ELF-1 (cell line): ENCODE measurements at regions not wholly inside any gene's neighbourhood (a gene's known extent, or its start where the extent isn't known, plus 50 kb on each side); places are given as distances from the start of the nearest gene placed in this dataset.

Experiments
- DNase-seq: peaks from one replicate; pipeline ENCODE4 v3.0.0-alpha.2; 2016; ENCODE audit warnings: low read depth, low spot score

DNA sequence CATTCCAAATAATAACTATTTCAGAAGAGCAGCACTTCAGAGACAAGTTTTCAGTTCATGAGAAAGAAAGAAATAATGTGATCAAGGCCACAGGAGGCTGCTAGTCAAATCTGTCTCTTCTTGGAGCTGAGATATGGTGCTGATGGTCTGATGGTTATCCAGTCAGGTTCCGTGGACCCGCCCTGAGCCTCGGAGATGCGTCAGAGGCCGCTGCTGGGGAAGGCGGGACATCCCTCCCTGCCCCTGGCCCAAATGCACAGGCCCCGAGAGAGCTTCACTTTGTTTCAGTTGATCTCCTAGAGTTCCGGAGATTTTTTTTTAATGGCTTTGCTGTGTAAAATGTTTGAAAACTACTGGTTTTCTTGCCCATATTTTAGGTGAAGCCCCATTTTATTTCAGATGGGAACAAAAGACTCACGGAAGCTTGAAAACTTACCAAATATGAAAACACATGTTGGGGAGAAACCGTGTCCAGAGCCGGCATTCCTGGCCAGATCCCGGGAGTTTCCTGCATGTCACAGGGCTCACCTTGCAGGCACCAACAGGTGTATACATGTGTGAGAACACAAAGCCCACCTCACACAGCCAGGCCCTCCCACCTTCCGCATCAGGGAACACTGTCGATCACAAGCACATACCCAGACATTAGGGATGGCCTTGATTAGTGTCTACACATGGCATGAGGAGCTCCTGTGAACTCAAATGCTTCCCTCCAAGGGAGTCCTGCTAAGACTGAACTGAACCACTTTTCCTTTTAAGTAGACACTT, 499.0 kb downstream of the TCERG1L start:
- no peak for DNase-seq

DNA sequence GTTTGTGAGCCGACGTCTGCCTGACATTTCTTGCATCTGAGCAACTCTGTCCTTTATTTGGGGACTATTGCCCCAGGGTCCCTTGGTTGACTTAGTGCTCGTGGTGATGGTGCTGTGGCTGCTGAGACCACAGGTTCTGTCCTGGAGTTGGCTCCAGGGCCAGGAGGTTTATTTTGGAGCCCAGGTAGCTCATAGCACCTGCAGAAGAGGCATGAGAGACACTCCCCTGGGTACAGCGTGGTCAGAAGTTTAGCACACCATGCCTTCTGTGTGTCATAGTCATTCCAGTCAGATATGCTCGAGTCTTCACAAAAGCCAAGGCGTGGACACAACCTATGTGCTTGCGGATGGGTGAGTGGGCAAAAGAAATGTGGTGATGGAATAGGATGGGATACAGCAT, 496.9 kb downstream of the TCERG1L start:
- no peak for DNase-seq

DNA sequence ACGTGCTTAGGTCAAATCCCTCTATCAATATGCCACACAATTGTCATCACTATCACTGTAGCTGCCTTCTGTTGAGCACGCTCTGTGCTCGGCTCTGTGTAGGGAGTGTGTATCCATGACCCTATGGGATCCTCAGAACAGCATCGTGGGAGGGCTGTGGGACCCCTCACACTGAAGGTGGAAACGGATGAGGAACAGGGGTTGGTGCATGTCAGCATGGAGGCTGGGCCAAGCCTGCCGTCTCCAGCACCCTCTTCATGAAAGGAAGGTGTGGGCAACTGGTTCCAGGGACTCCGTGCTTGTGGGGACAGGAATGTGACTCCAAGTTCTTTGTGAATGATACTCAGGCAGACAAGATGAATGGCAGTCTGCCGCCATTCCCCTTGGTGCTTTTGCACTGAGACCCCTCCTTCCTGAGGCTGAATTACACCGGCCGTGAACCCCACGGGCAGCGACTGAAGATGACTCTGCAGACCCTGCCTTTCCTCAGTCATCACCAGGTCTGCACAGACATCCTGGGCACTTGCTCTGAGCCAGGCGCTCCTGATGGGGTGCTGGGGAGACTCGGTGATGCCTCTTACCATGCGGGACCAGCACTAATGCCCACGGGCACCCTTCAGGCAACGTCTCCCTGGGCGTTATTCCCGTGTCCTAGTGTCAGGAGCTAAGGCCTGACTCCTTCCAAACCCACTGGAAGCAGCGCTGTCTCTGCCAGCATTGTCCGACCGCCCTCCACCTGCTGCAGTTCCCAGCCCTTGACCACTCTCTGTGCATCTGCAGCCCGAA, 495.2 kb downstream of the TCERG1L start:
- DNase-seq, result no peak

DNA sequence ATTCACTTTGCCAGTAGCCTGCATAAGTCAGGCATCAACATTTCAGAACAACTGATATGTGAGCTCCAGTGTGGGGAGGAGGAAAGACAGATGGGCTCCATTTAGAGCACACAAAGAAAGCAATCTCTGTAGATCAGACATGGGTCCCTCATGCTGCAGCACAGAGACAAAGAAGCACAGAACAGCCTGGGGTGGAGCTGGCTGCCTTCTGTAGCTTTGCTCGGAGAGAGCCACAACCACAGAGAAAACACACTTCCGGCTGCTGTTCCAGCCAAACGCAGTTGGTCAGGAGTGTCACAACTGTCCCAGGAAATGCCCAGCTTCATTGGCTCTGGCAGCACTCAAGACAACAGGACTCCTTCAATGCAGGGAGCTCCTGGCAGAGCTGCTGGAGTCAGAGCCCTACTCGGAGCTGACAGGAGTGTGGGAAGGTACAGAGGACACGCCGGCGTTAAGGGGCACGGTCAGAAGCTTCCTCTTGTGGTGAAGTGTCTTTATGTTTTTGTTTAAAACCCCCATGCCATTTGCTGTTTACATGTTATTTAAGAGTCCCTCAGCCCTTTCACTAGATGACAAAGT, 494.4 kb downstream of the TCERG1L start:
- DNase-seq, result no peak

DNA sequence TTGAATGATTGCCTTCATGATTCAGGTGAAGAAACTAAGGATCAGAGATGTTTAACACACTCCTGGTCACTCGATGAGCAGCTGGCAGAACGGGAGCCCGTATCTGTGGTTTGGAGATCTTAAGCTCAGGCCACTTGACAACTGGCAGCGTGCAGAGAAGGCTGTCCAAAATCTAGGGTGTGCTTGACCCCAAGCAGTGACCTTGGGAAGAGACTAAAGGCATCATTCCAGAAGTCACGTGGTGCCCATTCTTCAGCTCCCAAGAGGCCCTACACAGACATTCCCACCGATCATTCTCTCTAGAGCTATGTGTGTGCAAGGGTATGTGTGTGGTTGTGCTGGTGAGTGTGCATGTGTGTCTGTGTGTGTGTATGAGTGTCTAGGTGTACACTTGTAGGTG, 493.8 kb downstream of the TCERG1L start:
- no peak for DNase-seq

DNA sequence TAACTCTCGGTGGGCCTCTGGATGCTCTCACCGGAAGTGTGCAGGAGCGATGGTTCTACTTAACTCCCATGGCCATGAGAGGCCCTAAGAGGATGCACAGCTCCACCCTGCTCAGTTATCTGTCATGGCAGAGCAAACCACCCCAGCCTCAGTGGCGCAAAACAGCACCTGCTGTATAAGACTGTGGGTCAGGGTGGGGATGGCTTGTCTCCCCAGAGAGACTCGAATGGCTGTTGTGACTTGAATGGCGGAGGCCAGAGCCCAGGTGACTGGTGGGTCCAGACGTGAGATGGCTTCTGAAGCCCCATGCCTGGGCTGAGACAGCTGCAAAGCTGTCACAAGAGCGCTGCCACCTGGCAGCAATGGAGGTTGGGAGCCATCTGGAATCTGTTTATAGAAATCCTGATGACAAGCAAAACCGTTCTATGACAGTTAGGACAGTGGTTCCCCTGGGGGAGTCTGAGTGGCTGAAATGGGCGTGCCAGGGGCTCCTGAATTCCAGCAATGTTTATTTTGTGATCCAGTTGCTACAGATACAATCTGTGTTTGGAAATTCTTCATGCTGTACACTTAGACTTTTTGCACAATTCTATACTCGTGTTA, 490.5 kb downstream of the TCERG1L start:
- DNase-seq, result no peak

DNA sequence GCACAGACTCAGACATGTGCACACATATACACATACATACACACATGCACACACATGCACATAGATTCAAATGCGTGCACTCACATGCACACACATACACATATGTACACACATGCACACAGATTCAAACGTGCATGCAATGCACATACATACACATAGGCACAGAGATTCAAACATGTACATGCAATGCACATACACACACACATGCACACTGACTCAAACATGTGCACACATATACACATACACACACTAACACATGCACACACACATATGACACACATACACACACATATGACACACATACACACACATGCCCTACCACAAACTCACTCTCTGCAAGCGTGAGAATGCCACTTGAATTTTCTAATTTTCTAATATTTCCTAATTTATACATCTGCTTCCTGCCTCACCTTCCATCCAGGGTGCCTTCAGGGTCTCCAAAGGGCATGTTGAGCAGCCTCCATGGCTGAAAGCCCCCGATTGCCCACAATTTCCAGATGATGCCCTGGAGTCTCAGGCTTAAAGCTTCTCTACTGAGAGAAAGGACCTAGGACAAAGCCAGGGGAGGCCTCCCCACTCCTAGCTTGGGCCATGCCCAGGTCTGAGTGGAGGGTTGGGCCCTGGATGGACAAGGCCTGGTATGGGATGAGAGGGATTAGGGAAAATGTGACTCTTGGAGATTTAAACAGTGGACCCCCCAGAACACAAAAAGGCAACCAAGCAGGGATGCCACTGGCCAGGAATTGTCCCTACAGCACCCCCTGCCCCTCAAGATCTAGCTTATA, 487.1 kb downstream of the TCERG1L start:
- no peak for DNase-seq

DNA sequence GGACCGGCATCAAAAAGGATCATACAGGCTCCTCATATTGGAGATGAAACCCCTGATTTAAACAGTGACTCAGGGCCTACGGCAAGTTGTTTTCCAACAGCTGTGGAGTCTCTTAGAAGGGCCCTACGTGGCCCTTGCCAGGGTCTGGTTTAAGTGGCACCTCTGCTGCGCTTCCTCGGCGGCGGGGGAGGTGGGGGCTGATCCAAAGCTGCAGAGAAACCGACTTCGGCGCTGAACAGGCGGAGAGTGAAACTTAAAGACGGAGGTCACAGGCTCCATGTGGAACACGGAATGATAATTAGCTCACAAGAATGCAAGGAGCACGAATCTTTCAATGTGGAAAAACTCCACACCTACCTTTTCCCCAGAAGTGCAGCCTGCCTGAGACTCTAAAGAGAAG, 477.9 kb downstream of the TCERG1L start:
- no peak for DNase-seq

DNA sequence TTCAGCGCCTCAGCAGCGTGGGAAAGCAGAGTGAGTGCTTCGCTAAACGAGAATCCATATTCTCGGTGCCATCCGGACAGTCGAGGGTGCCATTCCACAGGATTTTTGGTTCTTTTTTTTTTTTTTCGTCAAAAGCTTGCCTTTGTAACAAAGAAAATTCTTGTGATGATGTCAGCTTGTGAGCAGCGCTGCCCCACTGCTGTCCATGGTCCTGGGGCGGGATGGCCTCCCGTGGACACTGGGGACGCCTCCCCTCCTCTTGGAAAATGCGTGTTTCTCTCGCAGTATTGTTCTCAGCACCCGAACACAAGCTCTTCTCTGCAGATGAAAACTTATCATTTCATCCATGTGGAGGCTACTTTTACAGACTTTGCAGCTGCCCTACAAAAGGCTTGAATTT, 477.4 kb downstream of the TCERG1L start:
- peak; percentile 32 for DNase-seq

DNA sequence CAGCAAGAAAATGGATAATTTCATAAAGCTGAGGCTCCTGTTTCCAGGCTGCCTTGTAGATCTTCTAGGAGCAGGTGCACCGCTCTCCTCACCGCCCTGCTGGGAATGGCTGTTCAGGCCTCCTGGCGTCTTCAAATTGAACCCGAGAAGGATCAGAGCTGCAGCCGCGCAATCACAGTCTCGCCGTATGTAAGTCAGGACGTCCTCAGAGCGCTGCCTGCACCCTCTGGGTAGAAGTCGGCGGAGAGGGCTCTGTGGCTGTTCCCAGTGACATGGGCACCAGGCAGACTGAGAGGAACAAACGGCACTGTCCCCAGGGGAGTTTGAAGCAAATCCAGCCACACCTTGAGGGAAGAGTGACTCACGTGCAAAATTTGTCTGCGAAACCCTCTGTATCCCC, 476.9 kb downstream of the TCERG1L start:
- no peak for DNase-seq

DNA sequence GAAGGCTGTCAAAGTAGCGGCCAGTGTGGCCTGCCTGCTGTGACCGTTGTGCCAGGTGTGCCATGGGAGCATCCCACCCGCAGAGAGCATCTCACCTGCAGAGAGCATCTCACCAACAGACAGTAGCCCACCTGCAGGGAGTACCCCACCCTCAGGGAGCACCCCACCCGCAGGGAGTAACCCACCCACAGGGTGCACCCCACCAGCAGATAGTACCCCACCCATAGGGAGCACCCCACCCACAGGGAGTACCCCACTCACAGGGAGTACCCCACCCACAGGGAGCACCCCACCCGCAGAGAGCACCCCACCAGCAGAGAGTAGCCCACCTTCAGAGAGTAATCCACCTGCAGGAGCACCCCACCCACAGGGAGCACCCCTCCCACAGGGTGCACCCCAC, 476.5 kb downstream of the TCERG1L start:
- DNase-seq, result no peak

DNA sequence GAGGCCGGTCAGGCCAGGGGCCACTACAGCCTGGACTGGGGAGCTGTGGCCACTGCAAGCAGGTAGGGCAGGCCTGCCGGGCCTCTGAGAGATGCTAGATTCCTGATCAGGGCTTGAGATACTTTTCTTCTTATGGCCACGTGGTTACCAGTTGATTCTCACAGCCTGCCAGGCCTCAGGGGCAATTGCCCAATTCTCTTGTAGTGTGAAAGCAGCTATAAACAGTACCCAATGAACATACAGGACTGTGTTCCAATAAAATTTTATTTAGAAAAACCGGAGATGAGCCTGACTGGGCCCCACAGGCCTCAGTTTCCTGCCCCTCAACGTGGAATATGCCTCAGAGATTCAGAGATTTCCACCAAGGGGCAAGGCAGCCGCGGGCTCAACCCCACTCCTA, 475.2 kb downstream of the TCERG1L start:
- DNase-seq, result no peak

DNA sequence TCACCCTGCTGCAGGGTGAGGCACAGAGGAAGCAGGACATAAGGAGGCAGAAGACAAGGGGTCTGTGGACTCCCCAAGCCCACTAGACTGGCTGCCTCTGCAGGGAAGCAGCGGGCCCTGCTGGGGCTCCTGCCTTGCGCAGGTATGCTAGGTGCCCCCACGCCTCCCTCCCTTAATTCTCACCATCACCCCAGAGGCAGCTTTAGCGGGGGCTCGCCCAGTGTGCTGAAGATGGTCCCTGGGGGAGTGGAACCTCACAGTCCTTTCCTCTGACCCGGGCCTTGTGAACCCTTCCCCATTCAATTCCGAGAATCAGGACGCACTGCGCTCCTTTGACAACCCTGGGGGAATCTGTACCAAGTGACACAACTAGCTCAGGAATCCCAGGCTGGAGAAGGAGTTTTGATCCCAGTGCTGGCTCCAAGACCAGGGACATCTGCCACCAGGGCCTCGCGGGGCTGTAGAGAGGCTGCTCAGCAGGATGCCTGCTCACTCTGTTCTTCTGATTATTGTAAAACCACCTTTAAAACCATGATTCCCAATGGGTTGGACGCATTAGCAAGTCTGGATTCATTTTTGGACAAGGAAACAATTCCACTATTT, 468.4 kb downstream of the TCERG1L start:
- no peak for DNase-seq

DNA sequence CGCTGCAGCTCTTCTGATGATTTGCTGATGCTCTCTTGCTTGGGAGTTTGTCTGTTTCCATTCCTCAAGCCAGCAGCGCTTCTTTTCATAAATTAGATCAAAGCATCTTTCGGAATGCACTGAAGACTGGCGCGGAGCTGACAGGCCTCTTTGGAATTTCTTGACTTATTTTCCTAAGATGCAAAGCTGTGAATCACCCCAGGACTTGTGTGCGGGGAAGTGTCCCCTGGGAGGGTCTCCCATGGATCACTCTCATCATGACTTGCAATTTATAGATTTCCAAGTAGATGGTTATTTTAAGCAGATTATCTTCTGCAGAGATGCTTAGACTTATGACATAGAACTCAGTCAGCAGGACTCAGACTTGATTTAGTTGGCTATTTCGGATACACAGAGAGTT, 467.2 kb downstream of the TCERG1L start:
- no peak for DNase-seq

DNA sequence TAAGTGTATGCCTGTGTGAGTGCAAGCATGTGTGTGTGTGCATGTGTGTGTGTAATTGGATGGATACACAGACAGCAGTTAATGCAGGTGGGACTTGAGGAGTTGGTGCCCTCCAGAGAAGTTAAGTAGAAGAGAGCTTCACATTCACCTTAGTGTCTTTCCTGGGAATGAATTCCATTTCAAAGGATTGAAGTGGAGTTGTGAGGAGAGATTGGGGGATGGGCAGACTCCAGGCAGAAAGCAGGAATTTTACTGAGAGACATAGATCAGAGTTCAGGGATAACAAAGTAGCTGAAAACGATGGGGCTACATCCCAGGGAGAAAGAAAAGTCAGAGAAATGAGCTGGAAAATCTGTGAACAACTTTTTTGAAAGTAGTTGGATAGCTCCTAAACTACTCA, 464.4 kb downstream of the TCERG1L start:
- no peak for DNase-seq

DNA sequence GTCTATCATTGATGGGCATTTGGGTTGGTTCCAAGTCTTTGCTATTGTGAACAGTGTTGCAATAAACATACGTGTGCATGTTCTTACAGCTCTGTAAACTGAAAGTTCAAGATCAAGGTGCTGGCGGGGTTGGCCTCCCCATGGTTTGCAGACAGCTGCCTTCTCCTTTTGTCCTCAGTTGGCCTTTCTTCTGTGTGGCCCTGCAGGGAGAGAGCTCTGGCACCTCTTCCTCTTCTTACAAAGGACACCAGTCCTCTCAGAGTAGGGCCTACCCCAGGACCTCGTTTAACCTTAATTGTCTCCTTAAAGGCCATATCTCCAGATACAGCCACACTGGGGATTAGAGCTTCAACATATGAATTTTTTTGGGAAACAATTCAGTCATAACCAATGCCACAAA, 462.7 kb downstream of the TCERG1L start:
- no peak for DNase-seq

DNA sequence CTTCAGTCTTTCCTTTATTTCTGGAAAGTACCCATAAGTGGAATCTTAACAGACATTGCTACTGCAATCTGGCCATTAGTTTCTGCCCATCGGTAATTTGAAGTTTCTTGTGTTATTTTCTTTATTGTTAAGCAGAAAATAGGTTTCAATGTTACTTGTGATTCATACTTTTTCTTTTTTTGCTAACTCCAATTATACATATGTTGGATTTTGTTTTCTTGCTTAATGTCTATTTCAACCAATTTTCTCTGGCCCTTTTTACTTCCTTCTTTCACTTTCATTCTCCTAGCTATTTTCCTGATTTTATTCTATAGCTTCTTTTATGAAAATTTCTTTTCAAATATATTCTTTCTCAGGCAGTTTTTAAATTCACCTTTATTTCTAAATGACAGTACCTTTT, 457.4 kb downstream of the TCERG1L start:
- no peak for DNase-seq

DNA sequence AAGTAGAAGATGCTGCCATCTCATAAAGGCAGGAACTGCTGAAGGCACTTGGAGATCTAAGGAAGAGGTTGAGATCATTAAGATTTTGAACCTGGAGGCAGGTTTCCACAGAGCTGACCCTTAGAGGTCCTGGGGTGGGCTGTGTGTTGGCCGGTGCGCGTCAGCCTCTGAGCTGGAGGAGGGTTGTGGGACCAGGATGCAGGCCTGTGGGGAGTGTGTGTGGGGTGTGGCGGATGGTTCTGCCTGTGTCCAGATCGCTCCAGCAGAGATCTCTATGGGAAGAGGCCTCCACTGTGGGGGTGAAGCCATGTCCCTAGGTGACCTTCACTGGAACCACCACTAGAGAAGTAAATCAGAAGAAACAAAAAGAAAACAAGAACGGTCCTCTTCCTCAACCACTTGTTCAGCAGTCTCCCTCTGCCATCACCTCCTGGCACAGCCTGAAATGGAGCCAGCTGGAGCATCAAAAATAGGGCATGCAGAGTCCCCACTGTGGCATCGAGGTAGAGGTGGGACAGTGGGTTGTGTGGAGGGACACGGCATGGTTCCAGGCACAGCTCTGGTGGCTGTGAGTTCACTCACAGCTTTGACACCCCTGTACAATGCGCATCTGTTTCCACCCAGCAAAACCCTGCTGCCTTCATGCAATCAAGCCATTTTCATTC, 453.8 kb downstream of the TCERG1L start:
- no peak for DNase-seq

DNA sequence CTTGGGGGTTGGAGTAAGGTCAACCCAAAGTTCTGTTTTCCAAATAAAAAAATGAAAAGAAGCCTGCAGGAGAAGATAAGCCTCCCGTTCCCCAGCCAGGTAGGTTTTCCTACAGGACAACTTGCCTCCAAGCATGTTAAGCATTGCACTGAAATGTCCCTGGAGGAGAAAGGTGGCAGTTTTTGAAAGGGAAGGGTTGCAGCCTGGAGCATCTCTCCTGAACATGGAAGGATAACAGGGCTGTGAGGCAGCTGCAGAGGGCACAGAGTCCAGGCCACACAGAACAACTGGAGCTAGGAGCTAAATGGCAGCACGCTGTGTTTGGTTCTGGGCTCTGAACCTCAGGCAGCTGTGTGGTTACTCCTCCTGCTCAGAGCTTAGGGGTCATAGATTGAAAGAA, 452.9 kb downstream of the TCERG1L start:
- no peak for DNase-seq

DNA sequence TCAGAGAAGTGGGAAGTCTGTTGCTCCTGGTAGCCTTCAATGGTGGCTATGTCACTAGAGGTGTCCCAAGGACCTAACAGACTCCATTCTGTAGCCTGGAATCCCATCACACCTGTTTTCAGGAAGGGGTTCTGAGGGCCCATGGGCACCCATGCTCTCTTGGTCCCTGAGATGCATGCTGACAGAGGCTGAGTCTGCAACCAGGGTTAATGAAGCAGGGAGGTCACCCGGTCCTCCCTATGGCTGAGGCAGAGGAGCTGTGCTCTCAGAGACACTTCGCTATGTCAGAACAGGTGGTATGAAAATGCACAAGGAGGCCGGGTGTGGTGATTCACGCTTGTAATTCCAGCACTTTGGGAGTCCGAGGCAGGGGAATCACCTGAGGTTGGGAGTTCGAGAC, 452.1 kb downstream of the TCERG1L start:
- no peak for DNase-seq

DNA sequence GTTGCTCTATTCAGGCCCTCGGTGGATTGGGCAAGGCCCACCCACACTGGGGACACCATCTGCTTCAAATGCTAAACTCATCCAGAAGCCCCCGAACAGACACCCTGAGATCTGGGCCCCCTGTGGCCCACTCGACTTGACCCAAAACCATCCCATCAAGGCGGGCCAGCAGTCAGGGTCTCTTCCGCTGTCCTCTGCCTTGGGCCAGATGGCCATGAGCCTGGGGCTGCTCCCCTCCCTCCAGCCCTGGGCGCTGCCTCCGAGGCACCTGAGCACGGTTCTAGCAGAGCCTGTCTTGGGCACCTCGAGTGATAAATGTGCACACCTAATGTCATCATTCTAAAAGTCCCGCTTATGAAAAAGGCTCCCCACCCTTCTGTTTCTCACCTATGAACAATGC, 449.4 kb downstream of the TCERG1L start:
- no peak for DNase-seq
